ENCODE measurements at regions not wholly inside any gene's neighbourhood (a gene's known extent, or its start where the extent isn't known, plus 50 kb on each side); places are given as distances from the start of the nearest gene placed in this dataset.

- Histone ChIP-seq H3K4me3 (ENCODE audit: low read depth, low read length, poor library complexity, severe bottlenecking) (no peak overlapping the region), H3K4me1 (ENCODE audit: insufficient read depth, low read length, poor library complexity, severe bottlenecking) (no peaks in the 10 kb centered on the region), H3K27me3 (replicated peaks; ENCODE audit: insufficient read depth, low read depth, low read length, poor library complexity) (peaks cover 10% of the 10 kb centered on the region), H3K36me3 (ENCODE audit: insufficient read depth, low read length, poor library complexity, severe bottlenecking) (no peaks in the 10 kb centered on the region), H3K27ac (ENCODE audit: low read depth, low read length, poor library complexity, severe bottlenecking) (no peak overlapping the region), H3K9me3 (ENCODE audit: low read depth, low read length, poor library complexity, severe bottlenecking) (no peaks in the 10 kb centered on the region)
- DNase-seq (ENCODE audit: low spot score) = no peak
- CTCF ChIA-PET = no interaction called here
- POLR2A ChIA-PET (ENCODE audit: low non-redundant PET) = no interaction called here
- no peak for TF ChIP-seq EZH2 (IDR thresholded peaks at IDR 0.05; ENCODE audit: borderline replicate concordance, low read depth, low read length, poor library complexity, severe bottlenecking)
- TF ChIP-seq CTCF (conservative IDR thresholded peaks at IDR 0.05; ENCODE audit: low read depth, low read length) = no peak
- intact Hi-C loops (cut with micrococcal nuclease; ENCODE audit: unreplicated experiment) = no loop called here
- BruUV-seq (replicated peaks) = no TSS peak
Observed at GRCh38 chr13:26816881-26817280, 56.3 kb upstream of the GPR12 start.

GRCh38 chr13:26813980-26814348 is 53.4 kb upstream of the GPR12 start:
- no peak for TF ChIP-seq EZH2 (IDR thresholded peaks at IDR 0.05; ENCODE audit: borderline replicate concordance, low read depth, low read length, poor library complexity, severe bottlenecking)
- no peak for TF ChIP-seq CTCF (conservative IDR thresholded peaks at IDR 0.05; ENCODE audit: low read depth, low read length)
- ChIA-PET CTCF (no interaction called here), POLR2A (ENCODE audit: low non-redundant PET) (no interaction called here)
- Histone ChIP-seq H3K4me1 (ENCODE audit: insufficient read depth, low read length, poor library complexity, severe bottlenecking) (no peaks in the 10 kb centered on the region), H3K27me3 (replicated peaks; ENCODE audit: insufficient read depth, low read depth, low read length, poor library complexity) (peaks cover 34% of the 10 kb centered on the region), H3K4me3 (ENCODE audit: low read depth, low read length, poor library complexity, severe bottlenecking) (no peak overlapping the region), H3K9me3 (ENCODE audit: low read depth, low read length, poor library complexity, severe bottlenecking) (no peaks in the 10 kb centered on the region), H3K36me3 (ENCODE audit: insufficient read depth, low read length, poor library complexity, severe bottlenecking) (no peaks in the 10 kb centered on the region), H3K27ac (ENCODE audit: low read depth, low read length, poor library complexity, severe bottlenecking) (no peak overlapping the region)
- DNase-seq (ENCODE audit: low spot score) = no peak
- no TSS peak for BruUV-seq (replicated peaks)
- intact Hi-C loops (cut with micrococcal nuclease; ENCODE audit: unreplicated experiment) = no loop called here

DNA sequence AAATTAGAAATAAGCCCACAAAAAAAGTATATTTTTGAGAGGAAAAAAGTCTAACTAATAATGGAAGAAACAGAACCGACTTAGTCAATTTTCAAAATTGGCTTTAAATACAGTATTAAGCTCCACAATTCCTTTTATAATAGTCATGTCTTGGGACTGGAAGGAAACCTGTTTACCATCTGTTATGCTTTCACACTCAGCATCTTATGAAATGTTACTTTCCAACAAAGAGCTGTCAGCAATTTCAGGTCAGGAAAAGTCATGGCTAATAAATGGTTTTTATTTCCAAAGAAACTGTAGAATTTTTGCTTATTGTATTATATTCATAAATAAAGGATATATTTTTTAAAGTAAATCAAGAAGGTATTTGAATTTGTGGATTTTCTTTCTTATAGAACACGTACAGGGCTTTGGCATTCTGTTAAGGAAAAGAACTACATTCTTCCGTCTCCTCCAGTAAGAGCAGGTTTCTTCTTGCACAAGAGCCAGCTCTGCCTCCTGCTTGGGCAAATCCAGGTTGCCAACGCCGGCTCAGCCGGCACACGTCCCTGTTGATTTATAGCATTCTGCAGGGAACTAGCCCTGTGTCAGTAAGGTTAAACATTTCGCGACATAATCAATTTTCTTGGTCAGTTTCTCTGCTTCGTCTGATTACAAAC is 52.9 kb upstream of the GPR12 start:
- Histone ChIP-seq H3K27me3 (replicated peaks; ENCODE audit: insufficient read depth, low read depth, low read length, poor library complexity) (peaks cover 39% of the 10 kb centered on the region), H3K27ac (ENCODE audit: low read depth, low read length, poor library complexity, severe bottlenecking) (no peak overlapping the region), H3K9me3 (ENCODE audit: low read depth, low read length, poor library complexity, severe bottlenecking) (no peaks in the 10 kb centered on the region), H3K36me3 (ENCODE audit: insufficient read depth, low read length, poor library complexity, severe bottlenecking) (no peaks in the 10 kb centered on the region), H3K4me3 (ENCODE audit: low read depth, low read length, poor library complexity, severe bottlenecking) (no peak overlapping the region), H3K4me1 (ENCODE audit: insufficient read depth, low read length, poor library complexity, severe bottlenecking) (no peaks in the 10 kb centered on the region)
- POLR2A ChIA-PET (ENCODE audit: low non-redundant PET) = no interaction called here
- TF ChIP-seq CTCF (conservative IDR thresholded peaks at IDR 0.05; ENCODE audit: low read depth, low read length) (no peak), EZH2 (IDR thresholded peaks at IDR 0.05; ENCODE audit: borderline replicate concordance, low read depth, low read length, poor library complexity, severe bottlenecking) (no peak)
- intact Hi-C loops (cut with micrococcal nuclease; ENCODE audit: unreplicated experiment) = no loop called here
- CTCF ChIA-PET = no interaction called here
- DNase-seq (ENCODE audit: low spot score) = no peak
- no TSS peak for BruUV-seq (replicated peaks)
